T-helper 9 cell (primary cell): ENCODE measurements at regions not wholly inside any gene's neighbourhood (a gene's known extent, or its start where the extent isn't known, plus 50 kb on each side); places are given as distances from the start of the nearest gene placed in this dataset.

ENCODE experiments used
- DNase-seq: peaks from one replicate; pipeline ENCODE4 v3.0.0-alpha.2; 2020

GRCh38 chr20:60214901-60215815, 256.9 kb downstream of the CDH26 start:
- no peak for DNase-seq

GRCh38 chr20:60215816-60216730, 257.9 kb downstream of the CDH26 start:
- no peak for DNase-seq

GRCh38 chr20:60219231-60219630, 261.0 kb downstream of the CDH26 start:
- DNase-seq: no peak

- no peak for DNase-seq
These were observed 261.9 kb downstream of the CDH26 start for GRCh38 chr20:60219984-60220562.

- no peak for DNase-seq
These were observed 262.5 kb downstream of the CDH26 start for GRCh38 chr20:60220706-60221105.

GRCh38 chr20:60221593-60221992, 263.4 kb downstream of the CDH26 start:
- no peak for DNase-seq

GRCh38 chr20:60222497-60222896, 264.3 kb downstream of the CDH26 start:
- DNase-seq: no peak

GRCh38 chr20:60223174-60223573, 265.0 kb downstream of the CDH26 start:
- no peak for DNase-seq

GRCh38 chr20:60224914-60225313, 266.7 kb downstream of the CDH26 start:
- no peak for DNase-seq

- no peak for DNase-seq
These were observed 270.0 kb downstream of the CDH26 start for GRCh38 chr20:60228255-60228654.

GRCh38 chr20:60232380-60232779, 274.2 kb downstream of the CDH26 start:
- DNase-seq: no peak

- no peak for DNase-seq
These were observed 274.9 kb downstream of the CDH26 start for GRCh38 chr20:60233018-60233630.

GRCh38 chr20:60236613-60237012, 278.4 kb downstream of the CDH26 start:
- DNase-seq: no peak

- no peak for DNase-seq
These were observed 279.8 kb downstream of the CDH26 start for GRCh38 chr20:60237981-60238380.

- DNase-seq: no peak
These were observed 280.9 kb downstream of the CDH26 start for GRCh38 chr20:60238992-60239660.

- DNase-seq: no peak
These were observed 281.7 kb downstream of the CDH26 start for GRCh38 chr20:60239956-60240355.

- no peak for DNase-seq
These were observed 282.2 kb downstream of the CDH26 start for GRCh38 chr20:60240415-60240814.

- no peak for DNase-seq
These were observed 282.8 kb downstream of the CDH26 start for GRCh38 chr20:60240986-60241385.

- no peak for DNase-seq
These were observed 284.7 kb downstream of the CDH26 start for GRCh38 chr20:60242836-60243505.

GRCh38 chr20:60244373-60245146, 286.3 kb downstream of the CDH26 start:
- DNase-seq: no peak

- no peak for DNase-seq
These were observed 288.5 kb downstream of the CDH26 start for GRCh38 chr20:60246751-60247150.
